SU-DHL-6 (cell line): ENCODE measurements at regions not wholly inside any gene's neighbourhood (a gene's known extent, or its start where the extent isn't known, plus 50 kb on each side); places are given as distances from the start of the nearest gene placed in this dataset.

Experiments used
- EZH2phosphoT487 ChIP-seq: fragments of 200-600 bp; sonication (generic), shearing (Covaris generic); conservative IDR thresholded peaks from 2 replicates; pipeline ENCODE4 v1.6.1; 2018; ENCODE audit warnings: mild to moderate bottlenecking, antibody characterized with exemption, low read length, moderate library complexity, mixed read lengths
- TF ChIP-seq, protein P1 (sequence below): fragments of 200-600 bp; sonication (generic); IDR thresholded peaks from one replicate; pipeline ENCODE4 v1.5.1; 2017; ENCODE audit warnings: antibody characterized with exemption, mild to moderate bottlenecking, low read length, moderate library complexity; ENCODE audit not compliant: insufficient read depth, poor library complexity, severe bottlenecking

DNA sequence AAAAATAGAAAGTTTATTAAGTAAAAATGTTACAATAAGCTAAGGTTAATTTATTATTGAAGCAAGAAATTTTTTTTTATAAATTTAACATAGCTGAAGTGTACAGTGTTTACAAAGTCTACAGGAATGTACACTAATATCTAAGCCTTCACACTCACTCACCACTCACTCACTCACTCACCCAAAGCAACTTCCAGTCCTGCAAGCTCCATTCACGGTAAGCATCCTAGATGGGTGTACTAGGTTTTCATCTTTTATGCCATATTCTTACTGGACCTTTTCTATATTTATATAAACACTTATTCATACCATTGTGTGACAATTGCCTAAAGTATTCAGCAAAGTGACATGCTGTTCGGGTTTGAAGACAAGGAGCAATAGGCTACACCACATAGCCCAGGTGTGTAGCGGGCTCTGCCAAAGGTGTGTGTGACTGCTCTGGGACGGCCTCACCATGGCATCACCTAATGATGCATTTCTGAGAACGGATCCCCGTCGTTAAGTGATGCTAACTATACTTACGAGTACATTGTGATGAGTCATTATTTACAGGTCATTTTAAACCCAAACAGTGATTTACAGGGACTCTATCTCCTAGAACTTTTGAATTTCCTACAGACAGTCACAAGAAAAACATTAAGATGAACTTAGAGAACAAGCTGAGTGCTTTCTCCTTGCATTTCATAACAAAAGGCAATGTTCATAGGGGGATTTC lies 76.3 kb upstream of the ID2 start:
- TF ChIP-seq, protein P1, sequence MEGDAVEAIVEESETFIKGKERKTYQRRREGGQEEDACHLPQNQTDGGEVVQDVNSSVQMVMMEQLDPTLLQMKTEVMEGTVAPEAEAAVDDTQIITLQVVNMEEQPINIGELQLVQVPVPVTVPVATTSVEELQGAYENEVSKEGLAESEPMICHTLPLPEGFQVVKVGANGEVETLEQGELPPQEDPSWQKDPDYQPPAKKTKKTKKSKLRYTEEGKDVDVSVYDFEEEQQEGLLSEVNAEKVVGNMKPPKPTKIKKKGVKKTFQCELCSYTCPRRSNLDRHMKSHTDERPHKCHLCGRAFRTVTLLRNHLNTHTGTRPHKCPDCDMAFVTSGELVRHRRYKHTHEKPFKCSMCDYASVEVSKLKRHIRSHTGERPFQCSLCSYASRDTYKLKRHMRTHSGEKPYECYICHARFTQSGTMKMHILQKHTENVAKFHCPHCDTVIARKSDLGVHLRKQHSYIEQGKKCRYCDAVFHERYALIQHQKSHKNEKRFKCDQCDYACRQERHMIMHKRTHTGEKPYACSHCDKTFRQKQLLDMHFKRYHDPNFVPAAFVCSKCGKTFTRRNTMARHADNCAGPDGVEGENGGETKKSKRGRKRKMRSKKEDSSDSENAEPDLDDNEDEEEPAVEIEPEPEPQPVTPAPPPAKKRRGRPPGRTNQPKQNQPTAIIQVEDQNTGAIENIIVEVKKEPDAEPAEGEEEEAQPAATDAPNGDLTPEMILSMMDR: no peak
- no peak for TF ChIP-seq EZH2phosphoT487
